ENCODE measurements at regions not wholly inside any gene's neighbourhood (a gene's known extent, or its start where the extent isn't known, plus 50 kb on each side); places are given as distances from the start of the nearest gene placed in this dataset.

GRCh38 chr10:84059526-84059925 is 79.8 kb upstream of the GHITM start:
- H3K27me3 ChIP-seq (ENCODE audit: insufficient read depth, low read depth), result peaks cover 46% of the 10 kb centered on the region
- H3K79me2 ChIP-seq (ENCODE audit: low read depth), result no peaks in the 10 kb centered on the region
- H3K9me3 ChIP-seq (ENCODE audit: insufficient read depth, low read depth), result no peaks in the 10 kb centered on the region
- no peaks in the 10 kb centered on the region for H3K36me3 ChIP-seq (ENCODE audit: low read depth)
- H4K20me1 ChIP-seq (ENCODE audit: insufficient read depth), result no peaks in the 10 kb centered on the region
- H2AFZ ChIP-seq, result no peak overlapping the region
- POLR2A ChIA-PET (ENCODE audit: unreplicated experiment), result interaction anchor here (0.7 kb wide), 1 partner anchor 1447 kb away, joined by 3 read pairs; no protein-coding TSS in a partner anchor
- H3K9me2 ChIP-seq (ENCODE audit: insufficient read depth), result no peaks in the 10 kb centered on the region
- BruUV-seq (replicated peaks), result no TSS peak
- intact Hi-C loops (cut with micrococcal nuclease; ENCODE audit: unreplicated experiment), result no loop called here
- no peak overlapping the region for H3K4me2 ChIP-seq
- no peak for TF ChIP-seq EZH2 (IDR thresholded peaks at IDR 0.05; ENCODE audit: low read depth)
- TF ChIP-seq, protein P1, sequence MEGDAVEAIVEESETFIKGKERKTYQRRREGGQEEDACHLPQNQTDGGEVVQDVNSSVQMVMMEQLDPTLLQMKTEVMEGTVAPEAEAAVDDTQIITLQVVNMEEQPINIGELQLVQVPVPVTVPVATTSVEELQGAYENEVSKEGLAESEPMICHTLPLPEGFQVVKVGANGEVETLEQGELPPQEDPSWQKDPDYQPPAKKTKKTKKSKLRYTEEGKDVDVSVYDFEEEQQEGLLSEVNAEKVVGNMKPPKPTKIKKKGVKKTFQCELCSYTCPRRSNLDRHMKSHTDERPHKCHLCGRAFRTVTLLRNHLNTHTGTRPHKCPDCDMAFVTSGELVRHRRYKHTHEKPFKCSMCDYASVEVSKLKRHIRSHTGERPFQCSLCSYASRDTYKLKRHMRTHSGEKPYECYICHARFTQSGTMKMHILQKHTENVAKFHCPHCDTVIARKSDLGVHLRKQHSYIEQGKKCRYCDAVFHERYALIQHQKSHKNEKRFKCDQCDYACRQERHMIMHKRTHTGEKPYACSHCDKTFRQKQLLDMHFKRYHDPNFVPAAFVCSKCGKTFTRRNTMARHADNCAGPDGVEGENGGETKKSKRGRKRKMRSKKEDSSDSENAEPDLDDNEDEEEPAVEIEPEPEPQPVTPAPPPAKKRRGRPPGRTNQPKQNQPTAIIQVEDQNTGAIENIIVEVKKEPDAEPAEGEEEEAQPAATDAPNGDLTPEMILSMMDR (conservative IDR thresholded peaks at IDR 0.05), result no peak
- H3F3A ChIP-seq (ENCODE audit: insufficient read depth, low read depth), result no peaks in the 10 kb centered on the region
- H3K27ac ChIP-seq, result no peak overlapping the region
- CTCF ChIA-PET, result no interaction called here
- no peak for DNase-seq
- H3K4me1 ChIP-seq (replicated peaks; ENCODE audit: insufficient read depth), result no peaks in the 10 kb centered on the region
- H3K4me3 ChIP-seq, result no peak overlapping the region

DNA sequence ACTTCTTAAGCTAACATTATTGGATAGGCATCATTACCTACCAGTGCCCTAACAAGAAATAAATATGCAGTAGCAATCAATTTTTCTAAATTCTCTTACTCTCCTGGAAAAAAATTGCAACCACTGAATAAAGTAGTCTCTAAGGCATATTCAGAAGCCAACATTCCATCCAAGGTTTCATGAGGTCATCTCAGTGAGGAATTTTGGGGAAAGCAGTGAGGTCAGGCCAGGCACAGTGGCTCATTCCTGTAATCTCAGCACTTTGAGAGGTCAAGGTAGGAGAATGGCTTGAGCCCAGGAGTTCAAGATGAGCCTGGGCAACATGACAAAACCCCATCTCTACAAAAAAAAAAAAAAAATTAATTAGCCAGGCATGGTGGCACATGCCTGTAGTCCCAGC is 75.9 kb upstream of the GHITM start:
- H3K36me3 ChIP-seq (ENCODE audit: low read depth), result no peaks in the 10 kb centered on the region
- TF ChIP-seq, protein P1 (conservative IDR thresholded peaks at IDR 0.05), result no peak
- TF ChIP-seq EZH2 (IDR thresholded peaks at IDR 0.05; ENCODE audit: low read depth), result no peak
- peaks cover 5% of the 10 kb centered on the region; the same call in 1 of the 2 replicates for H3K9me2 ChIP-seq (ENCODE audit: insufficient read depth)
- no peaks in the 10 kb centered on the region for H3F3A ChIP-seq (ENCODE audit: insufficient read depth, low read depth)
- H4K20me1 ChIP-seq (ENCODE audit: insufficient read depth), result no peaks in the 10 kb centered on the region
- H3K9me3 ChIP-seq (ENCODE audit: insufficient read depth, low read depth), result no peaks in the 10 kb centered on the region
- H3K4me2 ChIP-seq, result no peak overlapping the region
- H3K27me3 ChIP-seq (ENCODE audit: insufficient read depth, low read depth), result peaks cover 35% of the 10 kb centered on the region; the same call in 1 of the 2 replicates
- intact Hi-C loops (cut with micrococcal nuclease; ENCODE audit: unreplicated experiment), result no loop called here
- CTCF ChIA-PET, result no interaction called here
- DNase-seq, result no peak
- POLR2A ChIA-PET (ENCODE audit: unreplicated experiment), result no interaction called here
- no peaks in the 10 kb centered on the region for H3K79me2 ChIP-seq (ENCODE audit: low read depth)
- H3K4me3 ChIP-seq, result no peak overlapping the region
- no peak overlapping the region for H2AFZ ChIP-seq
- no peaks in the 10 kb centered on the region for H3K4me1 ChIP-seq (replicated peaks; ENCODE audit: insufficient read depth)
- no TSS peak for BruUV-seq (replicated peaks)
- H3K27ac ChIP-seq, result no peak overlapping the region

DNA sequence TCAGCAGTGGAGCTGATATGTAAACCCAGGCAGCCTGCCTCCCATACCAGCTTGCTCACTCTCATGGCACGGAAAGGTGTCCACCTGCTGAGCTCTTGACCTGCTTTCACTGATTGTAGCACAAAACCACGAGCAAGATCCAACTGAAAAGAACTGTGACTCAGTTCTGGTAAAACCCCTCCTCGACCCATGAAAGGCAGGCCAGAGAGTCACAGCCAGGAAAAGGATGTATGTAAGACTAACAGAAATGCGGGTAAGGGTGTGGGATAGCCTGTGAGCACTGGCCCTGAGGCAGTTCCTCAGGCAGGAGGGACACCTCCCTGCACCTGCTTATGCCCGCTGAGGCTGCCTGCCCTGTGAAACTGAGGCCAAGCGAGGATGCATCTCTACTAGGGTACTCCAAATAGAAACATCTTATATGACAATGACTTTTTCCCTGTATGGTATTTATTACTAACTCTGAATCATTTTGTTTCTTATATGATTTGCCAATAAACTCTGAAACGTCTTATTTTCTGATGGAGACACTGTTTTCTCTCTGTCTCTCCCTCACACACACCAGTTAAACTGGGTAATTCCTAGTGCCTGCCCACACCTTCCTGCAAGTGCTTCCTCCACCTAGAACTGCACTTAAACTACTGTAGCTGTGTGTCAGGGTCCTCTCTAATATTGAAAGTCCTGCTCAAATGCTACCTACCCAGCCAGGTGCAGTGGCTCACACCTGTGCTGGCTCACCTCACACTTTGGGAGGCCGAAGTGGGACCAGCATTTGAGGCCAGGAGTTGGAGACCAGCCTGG is 73.3 kb upstream of the GHITM start:
- no peak overlapping the region for H3K27ac ChIP-seq
- ChIA-PET POLR2A (ENCODE audit: unreplicated experiment) (no interaction called here), CTCF (interaction anchor here (0.6 kb wide), 1 partner anchor 54 kb away, joined by 12 read pairs; no protein-coding TSS in a partner anchor)
- no peaks in the 10 kb centered on the region for H3K36me3 ChIP-seq (ENCODE audit: low read depth)
- no peaks in the 10 kb centered on the region for H3K9me3 ChIP-seq (ENCODE audit: insufficient read depth, low read depth)
- no peak overlapping the region for H3K4me2 ChIP-seq
- H4K20me1 ChIP-seq (ENCODE audit: insufficient read depth), result no peaks in the 10 kb centered on the region
- BruUV-seq (replicated peaks), result no TSS peak
- H3F3A ChIP-seq (ENCODE audit: insufficient read depth, low read depth), result no peaks in the 10 kb centered on the region
- no peaks in the 10 kb centered on the region for H3K4me1 ChIP-seq (replicated peaks; ENCODE audit: insufficient read depth)
- H3K27me3 ChIP-seq (ENCODE audit: insufficient read depth, low read depth), result 0 out of 2 replicates have a peak, but pooled peaks cover 21% of the 10 kb centered on the region
- TF ChIP-seq EZH2 (IDR thresholded peaks at IDR 0.05; ENCODE audit: low read depth), result no peak
- TF ChIP-seq, protein P1 (conservative IDR thresholded peaks at IDR 0.05), result no peak
- intact Hi-C loops (cut with micrococcal nuclease; ENCODE audit: unreplicated experiment), result no loop called here
- no peak overlapping the region for H3K4me3 ChIP-seq
- DNase-seq, result no peak
- no peak overlapping the region for H2AFZ ChIP-seq
- H3K79me2 ChIP-seq (ENCODE audit: low read depth), result no peaks in the 10 kb centered on the region
- peaks cover 5% of the 10 kb centered on the region; the same call in 1 of the 2 replicates for H3K9me2 ChIP-seq (ENCODE audit: insufficient read depth)
